ENCODE measurements at regions not wholly inside any gene's neighbourhood (a gene's known extent, or its start where the extent isn't known, plus 50 kb on each side); places are given as distances from the start of the nearest gene placed in this dataset.

- Mint-ChIP-seq H3K9me3 (ENCODE audit: unreplicated experiment) (no peaks in the 10 kb centered on the region), H3K27ac (ENCODE audit: low read depth, unreplicated experiment) (no peak overlapping the region), H3K4me1 (ENCODE audit: insufficient read depth, unreplicated experiment) (peaks cover 6% of the 10 kb centered on the region), H3K27me3 (ENCODE audit: insufficient read depth, unreplicated experiment) (no peaks in the 10 kb centered on the region), H3K4me3 (ENCODE audit: unreplicated experiment) (no peak overlapping the region), H3K36me3 (ENCODE audit: insufficient read depth, unreplicated experiment) (no peaks in the 10 kb centered on the region)
- intact Hi-C loops (cut with micrococcal nuclease): no loop called here
- no peak for TF ChIP-seq CTCF (IDR thresholded peaks at IDR 0.05; ENCODE audit: unreplicated experiment)
- ChIA-PET POLR2A (no interaction called here), CTCF (interaction anchor here (0.9 kb wide), 1 partner anchor 39 kb away, joined by 3 read pairs; no protein-coding TSS in a partner anchor)
- peak; percentile 22 for DNase-seq (ENCODE audit: unreplicated experiment)
- no TSS peak for BruUV-seq (replicated peaks)
Measured at GRCh38 chr12:77337362-77337761, 272.0 kb upstream of the E2F7 start.

GRCh38 chr12:77334806-77335205 is 269.4 kb upstream of the E2F7 start:
- Mint-ChIP-seq H3K4me1 (ENCODE audit: insufficient read depth, unreplicated experiment) (peaks cover 5% of the 10 kb centered on the region), H3K36me3 (ENCODE audit: insufficient read depth, unreplicated experiment) (no peaks in the 10 kb centered on the region), H3K4me3 (ENCODE audit: unreplicated experiment) (no peak overlapping the region), H3K27ac (ENCODE audit: low read depth, unreplicated experiment) (no peak overlapping the region), H3K27me3 (ENCODE audit: insufficient read depth, unreplicated experiment) (no peaks in the 10 kb centered on the region), H3K9me3 (ENCODE audit: unreplicated experiment) (no peaks in the 10 kb centered on the region)
- no peak for DNase-seq (ENCODE audit: unreplicated experiment)
- no peak for TF ChIP-seq CTCF (IDR thresholded peaks at IDR 0.05; ENCODE audit: unreplicated experiment)
- ChIA-PET POLR2A (no interaction called here), CTCF (no interaction called here)
- intact Hi-C loops (cut with micrococcal nuclease): no loop called here
- no TSS peak for BruUV-seq (replicated peaks)

GRCh38 chr12:77328326-77328725 is 263.0 kb upstream of the E2F7 start:
- peaks cover 6% of the 10 kb centered on the region for H3K36me3 Mint-ChIP-seq (ENCODE audit: insufficient read depth, unreplicated experiment)
- ChIA-PET CTCF (no interaction called here), POLR2A (interaction anchor here (0.9 kb wide), 1 partner anchor 14 kb away, joined by 3 read pairs; no protein-coding TSS in a partner anchor)
- H3K4me3 Mint-ChIP-seq (ENCODE audit: unreplicated experiment): no peak overlapping the region
- no peaks in the 10 kb centered on the region for H3K9me3 Mint-ChIP-seq (ENCODE audit: unreplicated experiment)
- no TSS peak for BruUV-seq (replicated peaks)
- no peak for TF ChIP-seq CTCF (IDR thresholded peaks at IDR 0.05; ENCODE audit: unreplicated experiment)
- intact Hi-C loops (cut with micrococcal nuclease): no loop called here
- DNase-seq (ENCODE audit: unreplicated experiment): no peak
- no peak overlapping the region for H3K27ac Mint-ChIP-seq (ENCODE audit: low read depth, unreplicated experiment)
- peaks cover 13% of the 10 kb centered on the region for H3K27me3 Mint-ChIP-seq (ENCODE audit: insufficient read depth, unreplicated experiment)
- H3K4me1 Mint-ChIP-seq (ENCODE audit: insufficient read depth, unreplicated experiment): peaks cover 14% of the 10 kb centered on the region

- CTCF ChIA-PET: interaction anchor here (0.6 to 1.3 kb wide), 7 partner anchors 11 to 1904 kb away, joined by 3 to 8 read pairs (median 3); no protein-coding TSS in a partner anchor
- POLR2A ChIA-PET: interaction anchor here (0.6 to 1.1 kb wide), 3 partner anchors 205 to 846 kb away, joined by 3 to 4 read pairs (median 4); no protein-coding TSS in a partner anchor
- no peak for TF ChIP-seq CTCF (IDR thresholded peaks at IDR 0.05; ENCODE audit: unreplicated experiment)
- DNase-seq (ENCODE audit: unreplicated experiment): no peak
- H3K36me3 Mint-ChIP-seq (ENCODE audit: insufficient read depth, unreplicated experiment): peaks cover 6% of the 10 kb centered on the region
- peaks cover 14% of the 10 kb centered on the region for H3K4me1 Mint-ChIP-seq (ENCODE audit: insufficient read depth, unreplicated experiment)
- no peaks in the 10 kb centered on the region for H3K9me3 Mint-ChIP-seq (ENCODE audit: unreplicated experiment)
- BruUV-seq (replicated peaks): no TSS peak
- peaks cover 13% of the 10 kb centered on the region for H3K27me3 Mint-ChIP-seq (ENCODE audit: insufficient read depth, unreplicated experiment)
- intact Hi-C loops (cut with micrococcal nuclease): loop anchor here (1.0 kb wide), 1 partner anchor 276 kb away; no protein-coding TSS in a partner anchor
- peak overlapping the region; percentile 91 for H3K4me3 Mint-ChIP-seq (ENCODE audit: unreplicated experiment)
- H3K27ac Mint-ChIP-seq (ENCODE audit: low read depth, unreplicated experiment): peak overlapping the region; percentile 24
Measured at GRCh38 chr12:77325511-77326236, 260.3 kb upstream of the E2F7 start.
